WTC11 (cell line): ENCODE measurements at regions not wholly inside any gene's neighbourhood (a gene's known extent, or its start where the extent isn't known, plus 50 kb on each side); places are given as distances from the start of the nearest gene placed in this dataset.

Experiments used
- NR1H2 ChIP-seq: sonication (generic); formaldehyde crosslinking; IDR thresholded peaks from 2 replicates; pipeline ENCODE4 v1.9.0; 2021; ENCODE audit warnings: mild to moderate bottlenecking, moderate library complexity, missing genetic modification reagents
- TF ChIP-seq, protein P1 (sequence below): fragments of 200-600 bp; IDR thresholded peaks from 2 replicates; pipeline ENCODE4 v1.8.0; 2022; ENCODE audit warnings: antibody characterized with exemption

DNA sequence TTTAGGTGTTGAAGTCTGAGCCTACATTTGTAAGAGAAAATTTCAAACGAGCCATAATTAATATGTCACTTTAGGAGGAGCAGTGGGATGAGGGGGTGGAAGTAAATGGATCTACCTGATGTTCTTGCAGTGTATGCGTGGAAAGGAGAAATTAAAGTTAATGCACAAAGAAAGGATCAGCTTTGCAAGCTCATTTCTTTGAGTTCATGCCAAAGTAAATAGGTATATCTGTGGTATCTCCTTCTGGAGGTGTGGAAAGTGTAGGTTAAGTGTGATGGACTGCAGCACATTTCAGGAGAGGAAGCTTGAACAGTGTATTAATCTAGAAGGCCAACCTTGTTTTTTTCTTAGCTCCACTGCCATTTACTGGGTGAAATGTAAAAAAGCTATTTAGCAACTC, 307.5 kb upstream of the ZEB2 start:
- TF ChIP-seq, protein P1, sequence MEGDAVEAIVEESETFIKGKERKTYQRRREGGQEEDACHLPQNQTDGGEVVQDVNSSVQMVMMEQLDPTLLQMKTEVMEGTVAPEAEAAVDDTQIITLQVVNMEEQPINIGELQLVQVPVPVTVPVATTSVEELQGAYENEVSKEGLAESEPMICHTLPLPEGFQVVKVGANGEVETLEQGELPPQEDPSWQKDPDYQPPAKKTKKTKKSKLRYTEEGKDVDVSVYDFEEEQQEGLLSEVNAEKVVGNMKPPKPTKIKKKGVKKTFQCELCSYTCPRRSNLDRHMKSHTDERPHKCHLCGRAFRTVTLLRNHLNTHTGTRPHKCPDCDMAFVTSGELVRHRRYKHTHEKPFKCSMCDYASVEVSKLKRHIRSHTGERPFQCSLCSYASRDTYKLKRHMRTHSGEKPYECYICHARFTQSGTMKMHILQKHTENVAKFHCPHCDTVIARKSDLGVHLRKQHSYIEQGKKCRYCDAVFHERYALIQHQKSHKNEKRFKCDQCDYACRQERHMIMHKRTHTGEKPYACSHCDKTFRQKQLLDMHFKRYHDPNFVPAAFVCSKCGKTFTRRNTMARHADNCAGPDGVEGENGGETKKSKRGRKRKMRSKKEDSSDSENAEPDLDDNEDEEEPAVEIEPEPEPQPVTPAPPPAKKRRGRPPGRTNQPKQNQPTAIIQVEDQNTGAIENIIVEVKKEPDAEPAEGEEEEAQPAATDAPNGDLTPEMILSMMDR: no peak
- TF ChIP-seq NR1H2 (CRISPR knock-in tag): no peak
